Skin of body (tissue), 1 donor: ENCODE measurements at regions not wholly inside any gene's neighbourhood (a gene's known extent, or its start where the extent isn't known, plus 50 kb on each side); places are given as distances from the start of the nearest gene placed in this dataset.
A peak's percentile ranks its signal among the peaks of the same experiment; 100 is the strongest.
"Not testable (repeated sequence)": the region's sequence is repeated elsewhere in the genome, so short reads cannot be mapped to it uniquely, and the experiment has no call there.

Source experiments
- DNase-seq: peaks from one replicate; lab custom pipeline; 2025; lab: John Stamatoyannopoulos, UW

- no peak for DNase-seq
These were observed 1587.7 kb downstream of the AMY1C start for GRCh38 chr1:105337420-105337819.

DNA sequence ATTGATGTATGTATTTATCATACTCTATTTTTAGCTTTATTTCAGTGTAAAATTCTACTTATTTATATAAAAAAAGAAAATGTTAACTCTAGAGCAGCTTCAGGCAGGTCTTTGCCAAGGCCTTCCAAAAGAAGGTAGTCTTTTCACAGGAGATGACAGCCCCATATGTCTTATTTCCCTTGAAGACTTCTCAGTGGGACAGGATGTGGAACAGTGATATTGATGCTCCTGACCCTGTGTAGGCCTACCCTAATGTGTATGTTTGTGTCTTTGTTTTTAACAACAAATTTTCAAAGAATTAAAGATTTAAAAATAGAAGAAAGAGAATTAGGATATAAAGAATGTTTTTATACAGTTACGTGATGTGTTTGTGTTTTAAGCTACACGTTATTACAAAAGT is 1593.6 kb downstream of the AMY1C start:
- DNase-seq = no peak

DNA sequence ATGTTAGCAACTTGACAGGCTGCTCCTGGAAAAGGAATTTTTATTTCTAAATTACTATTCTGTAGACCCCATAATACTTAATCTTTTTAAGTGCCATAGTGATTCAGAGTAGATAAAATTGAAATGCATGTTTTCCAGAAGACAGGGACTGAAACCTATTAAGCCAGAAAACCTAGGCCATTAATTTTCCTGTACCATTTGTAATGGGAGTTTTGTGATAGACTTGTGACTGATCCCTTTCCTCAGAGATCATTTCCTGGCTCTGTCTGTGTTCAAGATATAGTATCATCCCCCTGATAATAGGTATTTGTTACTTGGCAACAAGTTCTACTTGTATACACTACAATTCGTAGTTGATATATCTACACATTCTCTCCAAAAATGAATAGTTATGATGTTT is 1609.8 kb downstream of the AMY1C start:
- no peak for DNase-seq

GRCh38 chr1:105362438-105362837 is 1612.7 kb downstream of the AMY1C start:
- DNase-seq = no peak

DNA sequence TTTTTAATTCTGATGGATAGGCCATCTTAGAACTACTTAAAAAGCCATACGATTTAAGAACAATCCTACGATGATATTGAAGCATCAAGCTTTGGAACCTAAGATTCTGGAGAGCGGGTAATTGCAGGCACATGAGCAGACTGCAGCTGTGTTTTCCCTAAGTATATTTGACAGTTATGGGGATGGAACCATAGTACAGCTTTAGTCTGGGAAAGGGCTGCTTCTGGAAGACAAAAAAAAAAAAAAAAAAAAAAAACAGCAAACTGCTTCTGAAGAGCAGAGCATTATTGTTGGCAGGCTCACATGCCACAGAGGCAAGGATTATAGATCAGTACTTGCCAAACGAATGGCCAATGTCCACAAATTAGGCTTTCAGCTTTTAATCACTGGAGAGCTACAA is 1618.7 kb downstream of the AMY1C start:
- DNase-seq = no peak

GRCh38 chr1:105373681-105374080 is 1624.0 kb downstream of the AMY1C start:
- no peak for DNase-seq

DNA sequence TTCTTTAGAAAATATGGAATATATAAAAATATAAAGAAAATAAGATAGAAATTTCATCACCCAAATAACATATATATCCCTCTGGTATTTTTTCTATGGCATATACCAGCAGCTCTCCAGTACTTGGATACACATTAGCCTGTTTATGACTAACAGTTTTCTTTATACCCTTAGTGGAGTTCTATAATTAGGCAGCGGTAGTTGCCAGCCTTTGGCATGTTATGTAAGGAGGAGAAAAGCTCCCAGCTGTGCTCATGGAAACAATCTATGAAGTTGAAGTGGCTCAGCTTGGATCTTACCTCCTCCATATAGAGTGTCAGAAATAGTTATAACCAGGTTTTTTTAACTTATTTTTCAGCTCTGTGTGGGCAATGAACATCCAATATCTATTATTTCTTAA is 1636.8 kb downstream of the AMY1C start:
- no peak for DNase-seq

GRCh38 chr1:105396001-105396400 is 1646.3 kb downstream of the AMY1C start:
- DNase-seq = no peak

DNA sequence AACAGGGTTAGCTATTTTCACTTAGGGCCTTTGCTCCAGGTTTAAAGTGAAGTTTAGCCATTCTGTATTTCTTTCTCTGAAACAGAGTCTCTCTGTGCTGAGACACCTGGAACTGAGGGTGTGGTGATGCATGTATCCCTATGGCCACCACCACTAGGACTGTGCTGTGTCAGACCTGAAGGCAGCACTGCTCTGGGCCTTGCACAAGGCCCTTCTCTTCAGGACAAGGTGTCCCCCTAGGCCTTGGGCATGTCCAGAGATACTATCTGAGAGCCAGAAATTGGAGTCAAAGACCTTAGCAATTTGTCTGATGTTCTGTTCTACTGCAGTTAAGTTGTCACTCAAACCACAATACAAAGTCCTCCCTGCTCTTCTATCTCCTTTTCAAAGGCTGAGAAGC is 1649.2 kb downstream of the AMY1C start:
- no peak for DNase-seq

DNA sequence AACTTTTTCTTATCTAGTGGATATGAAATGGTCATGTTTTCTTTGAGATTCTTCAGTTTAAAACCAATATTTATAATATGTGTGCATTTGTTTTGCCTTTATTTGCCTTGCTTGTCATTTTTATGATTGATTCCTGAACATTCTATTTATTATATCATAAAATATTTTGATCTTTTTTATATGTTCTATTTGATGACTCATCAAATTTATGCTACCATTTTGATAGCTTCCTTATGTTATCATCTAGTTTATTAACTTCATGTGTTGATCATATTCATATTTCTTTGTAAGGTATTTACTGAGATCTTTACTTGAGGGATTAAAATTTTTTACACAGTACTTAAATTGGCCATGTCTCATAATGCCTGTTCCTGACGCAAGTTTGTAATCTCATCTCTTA is 1650.0 kb downstream of the AMY1C start:
- DNase-seq = no peak

- DNase-seq = no peak
These were observed 1640.2 kb upstream of the PRMT6 start for GRCh38 chr1:105416261-105416660.

DNA sequence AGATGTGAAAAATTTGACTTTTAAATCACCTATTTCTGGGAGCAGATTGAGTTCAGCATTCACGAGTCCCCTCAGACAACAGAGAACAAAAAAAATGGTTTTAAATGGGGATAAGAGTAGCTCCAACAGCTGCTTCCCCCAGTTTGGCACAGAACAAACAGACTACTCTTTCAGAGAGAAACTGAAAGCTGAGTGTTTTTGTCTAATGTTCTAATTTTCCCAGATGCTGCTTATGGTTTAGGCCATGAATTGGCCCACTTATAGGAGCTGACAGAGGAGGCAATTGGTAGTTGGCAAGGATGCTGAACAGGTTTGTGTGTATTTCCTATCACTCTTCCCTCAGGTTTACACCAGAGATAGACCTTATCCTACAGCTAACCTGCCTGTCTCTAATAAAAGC is 1637.4 kb upstream of the PRMT6 start:
- DNase-seq = no peak

GRCh38 chr1:105427543-105427942 is 1628.9 kb upstream of the PRMT6 start:
- DNase-seq = no peak

DNA sequence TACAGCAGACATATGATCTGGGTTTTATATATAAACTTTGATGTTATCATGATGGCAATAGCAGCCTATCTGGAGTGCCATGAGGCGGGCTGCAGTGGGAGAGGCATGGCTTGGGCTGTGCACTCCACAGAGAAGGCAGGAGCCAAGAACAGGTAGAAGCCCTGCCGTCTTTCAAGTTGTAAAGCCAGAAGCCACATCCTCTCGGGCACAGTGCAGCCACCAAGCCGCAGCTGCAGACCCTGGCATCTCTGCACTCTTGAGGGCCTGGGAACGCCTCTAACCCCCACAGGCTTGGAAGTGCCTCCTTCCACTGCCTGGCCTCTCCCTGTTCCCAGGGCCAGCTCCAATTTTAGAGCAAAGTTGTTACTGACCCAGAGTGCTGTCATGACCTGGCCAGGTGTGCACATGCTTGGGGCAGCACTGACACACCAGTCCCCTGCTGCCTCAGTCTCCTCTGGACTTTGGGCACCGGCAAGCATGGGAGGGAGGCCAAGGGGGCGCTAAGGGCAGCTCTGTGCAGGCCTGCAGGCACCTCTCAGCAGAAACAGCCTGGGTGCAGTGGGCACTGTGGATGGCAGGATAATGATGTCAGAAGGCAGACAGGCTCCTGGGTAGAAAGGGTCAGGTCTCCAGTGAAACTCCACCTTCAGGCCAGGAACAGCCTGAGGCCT is 1619.8 kb upstream of the PRMT6 start:
- DNase-seq = no peak

- no peak for DNase-seq
These were observed 1618.6 kb upstream of the PRMT6 start for GRCh38 chr1:105437847-105438246.

DNA sequence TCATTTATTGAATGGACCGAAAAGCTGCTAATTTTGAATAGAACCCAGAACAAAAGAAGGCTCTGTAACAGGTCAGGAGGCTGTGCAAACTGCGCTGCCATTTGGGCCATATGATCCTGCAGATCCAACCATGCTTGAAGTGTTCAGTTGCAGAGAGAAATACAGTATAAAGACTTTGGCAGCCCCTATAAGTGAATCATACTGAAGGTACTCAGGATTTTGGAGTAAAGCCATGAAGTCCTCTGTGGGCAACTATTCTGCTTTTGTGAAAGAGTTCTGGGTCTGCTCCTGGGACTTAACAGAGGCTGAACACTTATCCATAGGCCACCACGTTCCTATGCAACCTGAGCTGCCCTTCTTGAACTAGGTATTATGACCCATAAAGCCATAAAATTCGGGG is 1613.6 kb upstream of the PRMT6 start:
- no peak for DNase-seq

- no peak for DNase-seq
These were observed 1596.7 kb upstream of the PRMT6 start for GRCh38 chr1:105459759-105460158.

- DNase-seq = no peak
These were observed 1594.2 kb upstream of the PRMT6 start for GRCh38 chr1:105462308-105462707.

DNA sequence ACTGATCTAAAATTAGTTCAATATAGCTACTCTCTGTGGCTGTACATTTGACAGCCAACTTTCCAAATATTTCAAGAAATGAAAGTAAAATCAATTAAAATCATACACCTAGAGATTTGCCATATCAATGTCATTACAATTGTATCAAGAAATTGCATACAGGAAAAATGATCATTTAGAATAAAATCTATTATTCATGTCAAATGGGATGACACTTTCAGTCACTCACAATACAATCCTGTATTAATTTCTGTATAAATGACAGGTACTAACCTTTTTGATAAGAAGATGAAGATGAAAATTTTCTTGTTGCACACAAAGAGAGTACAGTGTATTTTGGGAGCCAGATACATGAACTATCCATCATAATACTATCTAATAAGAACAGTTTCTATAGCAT is 1588.9 kb upstream of the PRMT6 start:
- DNase-seq = no peak

- DNase-seq = not testable (repeated sequence)
These were observed 1585.9 kb upstream of the PRMT6 start for GRCh38 chr1:105470541-105470940.

DNA sequence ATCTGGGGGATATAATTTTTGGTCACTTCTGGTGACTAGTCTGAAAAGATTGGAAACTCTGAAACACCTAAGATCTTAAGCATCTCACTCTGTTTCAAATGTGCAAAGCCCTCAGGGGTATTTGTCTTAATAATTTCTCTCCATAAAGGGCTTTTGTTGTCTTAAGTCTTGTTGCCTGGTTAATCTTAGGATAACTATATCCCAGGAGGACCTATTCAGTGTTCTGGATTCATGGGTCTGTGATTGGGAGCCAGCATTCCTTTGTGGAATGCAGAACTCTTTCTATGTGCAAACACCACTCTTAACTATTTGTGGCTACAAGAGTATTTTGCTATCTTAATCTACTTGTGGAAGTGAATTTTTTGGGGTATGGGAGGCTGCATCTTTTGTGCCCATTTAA is 1573.0 kb upstream of the PRMT6 start:
- no peak for DNase-seq

DNA sequence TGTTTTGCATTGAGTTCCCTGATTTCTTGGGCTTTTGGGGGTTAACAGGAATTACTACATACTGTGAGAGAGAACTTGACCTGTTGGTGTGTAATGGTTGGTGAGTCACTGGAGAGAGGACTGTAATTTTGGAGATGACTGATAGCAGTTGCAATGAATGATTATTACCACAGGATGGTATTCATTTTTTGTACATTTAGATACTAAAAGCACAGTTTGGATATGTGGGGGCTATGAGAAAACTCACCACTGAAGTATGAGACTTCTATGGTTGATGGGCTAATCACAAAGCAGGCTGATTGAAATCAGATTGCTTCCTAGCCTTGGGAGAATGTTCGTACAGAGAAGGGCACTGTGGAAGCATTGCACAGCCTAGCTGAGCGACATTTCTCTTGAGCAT is 1571.3 kb upstream of the PRMT6 start:
- no peak for DNase-seq

- peak; percentile 3 for DNase-seq
These were observed 1563.6 kb upstream of the PRMT6 start for GRCh38 chr1:105492921-105493320.

DNA sequence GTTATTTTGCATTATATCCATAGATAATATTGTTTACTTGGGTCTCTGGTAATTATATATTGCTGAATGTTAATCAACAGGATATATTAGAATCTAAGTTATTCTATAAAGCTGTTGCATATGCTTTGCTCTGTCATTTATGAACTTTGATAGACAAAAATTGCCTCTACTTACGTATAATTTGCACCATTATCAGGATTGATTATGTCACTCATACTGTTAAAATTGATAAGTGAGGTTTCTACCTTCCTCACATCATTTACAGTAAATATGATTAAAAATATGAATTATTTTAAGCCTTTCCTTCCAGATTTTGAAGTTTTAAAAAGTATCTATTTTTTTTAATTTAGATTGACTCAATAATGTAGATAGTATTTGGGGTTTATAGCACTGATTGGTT is 1540.4 kb upstream of the PRMT6 start:
- DNase-seq = no peak
